Tibial nerve (tissue), 4 donors: ENCODE measurements at regions not wholly inside any gene's neighbourhood (a gene's known extent, or its start where the extent isn't known, plus 50 kb on each side); places are given as distances from the start of the nearest gene placed in this dataset.

Experiments used
- DNase-seq, 2 donors: peaks; one replicate each; pipeline ENCODE4 v3.0.0-alpha.2; 2019; ENCODE audit warnings: low spot score in 2 of 2
- H3K27ac ChIP-seq, 4 donors: fragments of 200-600 bp; sonication (generic) in 3 of 4; one replicate each; pipeline ENCODE4 v1.5.1; 2017 to 2019; ENCODE audit warnings: mild to moderate bottlenecking in 1 of 4
- H3K27me3 ChIP-seq, 2 donors: fragments of 200-600 bp; sonication (generic) in 1 of 2; one replicate each; pipeline versions ENCODE4 v1.5.1 to v1.6.0; 2017 to 2019
- H3K36me3 ChIP-seq, 3 donors: fragments of 200-600 bp; sonication (generic); one replicate each; pipeline ENCODE4 v1.5.1; 2018 to 2019
- H3K4me1 ChIP-seq, 4 donors: fragments of 200-600 bp; sonication (generic) in 3 of 4; one replicate each; pipeline ENCODE4 v1.5.1; 2017 to 2019
- H3K4me3 ChIP-seq, 4 donors: fragments of 200-600 bp; sonication (generic) in 3 of 4; one replicate each; pipeline ENCODE4 v1.5.1; 2017 to 2019; ENCODE audit warnings: mild to moderate bottlenecking in 1 of 4, moderate library complexity in 1 of 4
- H3K9me3 ChIP-seq, 4 donors: fragments of 200-600 bp; sonication (generic) in 3 of 4; one replicate each; pipeline ENCODE4 v1.5.1; 2017 to 2019
- EP300 ChIP-seq, 2 donors: sonication (generic); formaldehyde crosslinking; IDR thresholded peaks; one replicate each; pipeline ENCODE4 v1.6.1; 2017; ENCODE audit warnings: antibody characterized with exemption in 2 of 2, mild to moderate bottlenecking in 1 of 2
- POLR2A ChIP-seq, 2 donors: fragments of 450-650 bp; IDR thresholded peaks; one replicate each; pipeline ENCODE4 v1.6.1; 2017; ENCODE audit warnings: antibody characterized with exemption in 2 of 2, mild to moderate bottlenecking in 2 of 2, moderate library complexity in 2 of 2
- WGBS, 2 donors: methylation state at CpG; one replicate each; pipeline ENCODE4 v1.1.5; 2018; 5-methylcytosine and 5-hydroxymethylcytosine counted together
- TF ChIP-seq, protein P1 (sequence below), 5 experiments: fragments of 200-600 bp in 3 of 5; fragments of 450-650 bp in 2 of 5; sonication (generic) in 3 of 5; IDR thresholded peaks; one replicate each; pipeline ENCODE4 v1.5.1; 2016 to 2019; ENCODE audit warnings: antibody characterized with exemption in 5 of 5, mild to moderate bottlenecking in 3 of 5, moderate library complexity in 2 of 5

DNA sequence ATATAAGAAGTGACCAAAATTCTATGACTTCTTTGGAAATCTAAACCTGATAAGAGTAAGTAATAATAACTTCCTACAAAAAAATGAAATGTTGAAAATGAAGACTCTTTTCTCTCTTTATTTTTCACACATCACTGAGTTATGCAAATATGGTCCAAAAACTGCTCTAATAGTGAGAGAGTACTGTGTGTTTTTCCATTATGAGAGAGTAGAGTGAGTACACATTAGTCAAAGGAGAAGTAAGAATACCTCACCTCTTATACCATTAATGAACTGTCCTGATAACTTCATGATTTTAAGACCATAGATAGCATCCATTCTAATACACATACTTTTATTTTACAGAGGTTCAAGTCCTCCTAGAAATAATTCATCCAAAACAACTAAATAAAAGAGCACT lies 1310.2 kb downstream of the SI start:
- Histone ChIP-seq H3K4me1 (no peaks in the 10 kb centered on the region), H3K27me3 (no peaks in the 10 kb centered on the region), H3K36me3 (no peaks in the 10 kb centered on the region), H3K9me3 (no peaks in the 10 kb centered on the region), H3K4me3 (no peak overlapping the region), H3K27ac (no peak overlapping the region)
- TF ChIP-seq, protein P1, sequence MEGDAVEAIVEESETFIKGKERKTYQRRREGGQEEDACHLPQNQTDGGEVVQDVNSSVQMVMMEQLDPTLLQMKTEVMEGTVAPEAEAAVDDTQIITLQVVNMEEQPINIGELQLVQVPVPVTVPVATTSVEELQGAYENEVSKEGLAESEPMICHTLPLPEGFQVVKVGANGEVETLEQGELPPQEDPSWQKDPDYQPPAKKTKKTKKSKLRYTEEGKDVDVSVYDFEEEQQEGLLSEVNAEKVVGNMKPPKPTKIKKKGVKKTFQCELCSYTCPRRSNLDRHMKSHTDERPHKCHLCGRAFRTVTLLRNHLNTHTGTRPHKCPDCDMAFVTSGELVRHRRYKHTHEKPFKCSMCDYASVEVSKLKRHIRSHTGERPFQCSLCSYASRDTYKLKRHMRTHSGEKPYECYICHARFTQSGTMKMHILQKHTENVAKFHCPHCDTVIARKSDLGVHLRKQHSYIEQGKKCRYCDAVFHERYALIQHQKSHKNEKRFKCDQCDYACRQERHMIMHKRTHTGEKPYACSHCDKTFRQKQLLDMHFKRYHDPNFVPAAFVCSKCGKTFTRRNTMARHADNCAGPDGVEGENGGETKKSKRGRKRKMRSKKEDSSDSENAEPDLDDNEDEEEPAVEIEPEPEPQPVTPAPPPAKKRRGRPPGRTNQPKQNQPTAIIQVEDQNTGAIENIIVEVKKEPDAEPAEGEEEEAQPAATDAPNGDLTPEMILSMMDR (IDR thresholded peaks at IDR 0.05): no peak
- TF ChIP-seq POLR2A (IDR thresholded peaks at IDR 0.05) (no peak), EP300 (IDR thresholded peaks at IDR 0.05) (no peak)
- DNase-seq: no peak

DNA sequence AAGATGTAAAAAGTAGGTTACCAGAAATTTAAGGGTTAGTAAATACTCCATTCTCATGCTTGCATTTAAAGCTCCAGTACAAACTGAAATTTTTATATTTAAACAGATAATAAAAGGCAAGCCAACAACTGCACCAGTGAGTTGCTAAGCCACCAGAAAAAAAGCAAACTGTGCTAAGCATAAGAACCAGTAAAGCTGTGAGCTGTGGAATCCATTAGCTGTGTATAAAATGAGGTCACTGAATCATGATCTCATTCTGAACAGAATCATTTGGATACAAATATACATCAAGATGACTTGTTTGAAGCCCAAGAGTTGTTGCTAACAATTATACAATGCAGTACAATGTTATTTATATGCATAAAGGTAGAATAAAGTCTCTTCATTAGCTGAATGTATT lies 1312.2 kb downstream of the SI start:
- no peak for TF ChIP-seq POLR2A (IDR thresholded peaks at IDR 0.05)
- no peak for TF ChIP-seq EP300 (IDR thresholded peaks at IDR 0.05)
- TF ChIP-seq, protein P1 (IDR thresholded peaks at IDR 0.05): no peak
- H3K36me3 ChIP-seq: no peaks in the 10 kb centered on the region
- H3K4me3 ChIP-seq: no peak overlapping the region
- H3K27me3 ChIP-seq: no peaks in the 10 kb centered on the region
- H3K27ac ChIP-seq: no peak overlapping the region
- H3K9me3 ChIP-seq: peaks cover 0 to 7% (median 0%) of the 10 kb centered on the region in 4 donors
- no peaks in the 10 kb centered on the region for H3K4me1 ChIP-seq
- no peak for DNase-seq

DNA sequence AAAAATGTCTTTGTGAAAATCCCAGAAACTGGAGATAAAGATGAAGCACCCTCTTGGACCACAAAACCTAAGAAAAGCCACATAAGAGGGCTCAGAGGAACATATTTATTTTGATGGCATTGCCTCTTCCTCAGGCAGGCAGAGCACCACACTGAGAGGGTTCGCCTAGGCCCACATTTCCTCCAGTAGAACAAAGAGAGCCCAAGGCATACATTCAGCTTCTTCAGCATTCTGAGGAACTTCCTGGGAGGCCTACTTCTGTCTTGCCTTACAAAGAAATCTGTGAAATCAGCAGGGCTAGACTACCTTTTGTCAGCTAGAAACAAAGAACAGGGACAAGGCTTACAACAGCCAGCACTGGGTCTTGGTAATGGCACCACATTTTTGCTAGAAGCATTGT lies 1325.3 kb downstream of the SI start:
- Histone ChIP-seq H3K9me3 (peaks cover 0 to 22% (median 2%) of the 10 kb centered on the region in 4 donors), H3K4me3 (no peak overlapping the region), H3K4me1 (no peaks in the 10 kb centered on the region), H3K27ac (no peak overlapping the region), H3K27me3 (no peaks in the 10 kb centered on the region), H3K36me3 (no peaks in the 10 kb centered on the region)
- 79 to 100% methylated on average over 1 of the region's 1 CpG for WGBS, 2 donors
- TF ChIP-seq EP300 (IDR thresholded peaks at IDR 0.05): no peak
- TF ChIP-seq, protein P1 (IDR thresholded peaks at IDR 0.05): no peak
- TF ChIP-seq POLR2A (IDR thresholded peaks at IDR 0.05): no peak
- DNase-seq: no peak

DNA sequence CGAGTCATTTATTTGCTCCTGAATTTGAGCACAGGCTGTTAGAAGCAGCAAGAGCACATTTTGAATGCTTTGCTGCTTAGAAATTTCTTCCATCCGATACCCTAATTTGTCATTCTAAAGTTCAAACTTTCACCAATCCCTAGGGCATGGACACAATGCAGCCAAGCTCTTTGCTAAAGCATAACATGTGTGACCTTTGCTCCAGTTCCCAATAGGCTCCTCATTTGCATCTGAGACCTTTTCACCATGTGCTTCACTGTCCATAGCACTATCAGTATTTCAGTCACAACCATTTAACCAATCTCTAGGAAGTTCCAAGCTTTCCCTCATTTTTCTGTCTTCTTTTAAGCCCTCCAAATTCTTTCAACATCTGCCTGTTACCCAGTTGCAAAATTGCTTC lies 1333.1 kb downstream of the SI start:
- TF ChIP-seq EP300 (IDR thresholded peaks at IDR 0.05): no peak
- TF ChIP-seq, protein P1 (IDR thresholded peaks at IDR 0.05): no peak
- DNase-seq: no peak
- no peaks in the 10 kb centered on the region for H3K4me1 ChIP-seq
- peaks cover 0 to 14% (median 0%) of the 10 kb centered on the region in 4 donors for H3K9me3 ChIP-seq
- WGBS, 2 donors: 33 to 41% methylated on average over 2 of the region's 2 CpGs
- H3K27me3 ChIP-seq: no peaks in the 10 kb centered on the region
- H3K36me3 ChIP-seq: no peaks in the 10 kb centered on the region
- no peak overlapping the region for H3K4me3 ChIP-seq
- H3K27ac ChIP-seq: no peak overlapping the region

DNA sequence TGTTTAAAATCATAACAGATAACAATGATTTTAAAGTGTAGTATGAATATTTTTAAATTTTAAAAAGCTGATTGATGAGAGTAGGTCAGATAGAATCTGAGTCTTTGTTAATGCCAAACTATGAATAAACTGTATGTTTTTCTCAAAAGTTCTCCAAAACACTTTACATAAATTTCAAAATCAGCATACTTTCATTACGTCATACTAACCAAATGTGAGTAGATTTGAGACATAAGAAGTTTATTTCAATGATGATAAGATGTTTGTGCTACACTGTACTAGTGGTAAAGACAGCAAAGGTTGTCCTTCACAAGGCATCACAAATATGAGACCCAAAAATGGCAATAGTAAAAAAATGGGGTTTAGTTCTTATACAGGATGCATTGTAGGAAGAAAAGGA lies 1342.9 kb downstream of the SI start:
- Histone ChIP-seq H3K27ac (no peak overlapping the region), H3K36me3 (no peaks in the 10 kb centered on the region), H3K4me1 (no peaks in the 10 kb centered on the region), H3K4me3 (no peak overlapping the region), H3K9me3 (peaks cover 0 to 22% (median 5%) of the 10 kb centered on the region in 4 donors), H3K27me3 (no peaks in the 10 kb centered on the region)
- WGBS, 2 donors: 60 to 66% methylated on average over 1 of the region's 1 CpG
- DNase-seq: no peak
- no peak for TF ChIP-seq EP300 (IDR thresholded peaks at IDR 0.05)
- TF ChIP-seq, protein P1 (IDR thresholded peaks at IDR 0.05): no peak
